Spleen (tissue), 7 donors: ENCODE measurements at regions not wholly inside any gene's neighbourhood (a gene's known extent, or its start where the extent isn't known, plus 50 kb on each side); places are given as distances from the start of the nearest gene placed in this dataset.

Source experiments
- CTCF ChIP-seq, 11 experiments: fragments of 200-600 bp in 7 of 11; fragments of 450-650 bp in 4 of 11; sonication (generic) in 4 of 11; IDR thresholded peaks in 8 of 11; conservative IDR thresholded peaks in 3 of 11; 1 replicate in 7 of 11; 2 replicates in 4 of 11; pipeline versions ENCODE4 v1.4.0 to v1.8.0; 2016 to 2021; ENCODE audit warnings: antibody characterized with exemption in 11 of 11, inconsistent platforms in 4 of 11, mild to moderate bottlenecking in 1 of 11
- POLR2A ChIP-seq, 3 donors: fragments of 450-650 bp; IDR thresholded peaks; one replicate each; pipeline ENCODE4 v1.5.1; 2017; ENCODE audit warnings: antibody characterized with exemption in 3 of 3, mild to moderate bottlenecking in 1 of 3
- donor health status: DM: no; HTN: no; CAD: no; lungs with moderate emphysema.
- donor health status: DM: no; HTN: no; CAD: no.
- donor health status: DM: no; HTN: no; CAD: no.

- TF ChIP-seq CTCF (IDR thresholded peaks at IDR 0.05 in 8 of 11, conservative IDR thresholded peaks at IDR 0.05 in 3 of 11): no peak
- no peak for TF ChIP-seq POLR2A (IDR thresholded peaks at IDR 0.05)
Measured at GRCh38 chr1:118815909-118816308, 172.2 kb downstream of the TBX15 start.
